HepG2 (cell line): ENCODE measurements at regions not wholly inside any gene's neighbourhood (a gene's known extent, or its start where the extent isn't known, plus 50 kb on each side); places are given as distances from the start of the nearest gene placed in this dataset.

Experiments used
- ATAC-seq: fragments of 200-7000 bp; cut with Tn5 transposase; 3 replicates; pipeline ENCODE4 v1.9.1; 2020; ENCODE audit warnings: mild to moderate bottlenecking, moderate library complexity
- BruUV-seq: library from RNA; stranded (reverse); fragments of 400-500 nt; replicated peaks from 2 replicates; lab custom pipeline; 2021; lab: Mats Ljungman, UMichigan
- CTCF ChIA-PET: fragments of 300-600 bp; formaldehyde crosslinking; extraction: SDS; loops from one replicate; lab custom pipeline; 2021; ENCODE audit warnings: low total read pairs, inconsistent platforms, low intra/inter-chr PET ratio; lab: Yijun Ruan, JAX
- POLR2A ChIA-PET: fragments of 350-600 bp; sonication (Branson Sonifier 250); formaldehyde crosslinking; loops from one replicate; lab custom pipeline; 2020; ENCODE audit warnings: antibody characterized with exemption, inconsistent platforms; lab: Yijun Ruan, JAX
- DNase-seq: peaks from one replicate; pipeline ENCODE4 v3.0.0-alpha.2; 2015; ENCODE audit warnings: low spot score
- FAIRE-seq: peaks from 3 replicates; lab custom pipeline; 2011; peaks lifted over from hg19 to GRCh38; lab: Jason Lieb, UNC
- H2AFZ ChIP-seq: one replicate; pipeline ENCODE4 v1.6.1; 2011; ENCODE audit warnings: low read length, inconsistent platforms
- H3K27ac ChIP-seq: fragments of 300-600 bp; 3 replicates; pipeline ENCODE4 v1.8.0; 2011; ENCODE audit warnings: mixed run types, mild to moderate bottlenecking, mixed read lengths, low read length, inconsistent platforms; ENCODE audit not compliant: insufficient read depth; ENCODE audit errors: extremely low read length
- H3K27me3 ChIP-seq, 2 experiments: fragments of 200-600 bp in 1 of 2; 2 replicates in 1 of 2; 3 replicates in 1 of 2; pipeline versions ENCODE4 v1.6.0 to v1.8.0; 2011; ENCODE audit warnings: low read length in 2 of 2, mild to moderate bottlenecking in 2 of 2, moderate library complexity in 2 of 2, inconsistent platforms in 1 of 2; ENCODE audit not compliant: insufficient read depth in 2 of 2, control insufficient read depth in 1 of 2
- H3K36me3 ChIP-seq, 2 experiments: fragments of 200-600 bp in 1 of 2; replicated peaks in 1 of 2; 2 replicates in 1 of 2; 3 replicates in 1 of 2; pipeline versions ENCODE4 v1.5.1 to v1.8.0; 2011; ENCODE audit warnings: low read length in 2 of 2, inconsistent platforms in 1 of 2; ENCODE audit not compliant: insufficient read depth in 2 of 2, control insufficient read depth in 1 of 2
- H3K4me1 ChIP-seq: 2 replicates; pipeline ENCODE4 v1.5.1; 2012; ENCODE audit warnings: low read length, inconsistent platforms; ENCODE audit not compliant: insufficient read depth
- H3K4me2 ChIP-seq: 2 replicates; pipeline ENCODE4 v1.6.0; 2011; ENCODE audit warnings: low read depth, low read length, inconsistent platforms
- H3K4me3 ChIP-seq, 3 experiments: fragments of 200-600 bp in 1 of 3; sonication (generic), shearing (Covaris generic) in 1 of 3; replicated peaks in 1 of 3; 2 replicates each; pipeline ENCODE4 v1.5.1; 2011 to 2016; ENCODE audit warnings: low read length in 3 of 3, inconsistent platforms in 2 of 3, low read depth in 2 of 3, mild to moderate bottlenecking in 2 of 3, control low read depth in 1 of 3, mixed read lengths in 1 of 3; ENCODE audit not compliant: insufficient read depth in 1 of 3
- H3K79me2 ChIP-seq: one replicate; pipeline ENCODE4 v1.6.1; 2011; ENCODE audit warnings: low read length, inconsistent platforms; ENCODE audit not compliant: insufficient read depth
- H3K9ac ChIP-seq: 2 replicates; pipeline ENCODE4 v1.6.0; 2011; ENCODE audit warnings: mild to moderate bottlenecking, low read depth, low read length, inconsistent platforms; ENCODE audit not compliant: insufficient read depth
- H3K9me3 ChIP-seq: 2 replicates; pipeline ENCODE4 v1.5.1; 2012; ENCODE audit warnings: mild to moderate bottlenecking, low read length
- H4K20me1 ChIP-seq: 2 replicates; pipeline ENCODE4 v1.6.0; 2011; ENCODE audit warnings: inconsistent platforms, mild to moderate bottlenecking, low read length, moderate library complexity; ENCODE audit not compliant: insufficient read depth
- BCL3 ChIP-seq: sonication (generic); formaldehyde crosslinking; IDR thresholded peaks from 2 replicates; pipeline ENCODE4 v1.5.1; 2020; ENCODE audit warnings: mild to moderate bottlenecking, missing genetic modification reagents, moderate library complexity
- CEBPB ChIP-seq: IDR thresholded peaks from 2 replicates; pipeline ENCODE4 v1.6.1; 2011; ENCODE audit warnings: low read depth, low read length, improper control_type of control experiment, borderline replicate concordance
- CREBL2 ChIP-seq: sonication (generic); formaldehyde crosslinking; IDR thresholded peaks from 2 replicates; pipeline ENCODE4 v1.8.1; 2023; ENCODE audit warnings: missing genetic modification reagents, mild to moderate bottlenecking, borderline replicate concordance
- SALL2 ChIP-seq: sonication (generic); formaldehyde crosslinking; IDR thresholded peaks from 2 replicates; pipeline ENCODE4 v1.8.1; 2023; ENCODE audit warnings: mild to moderate bottlenecking, missing genetic modification reagents, inconsistent platforms
- ZFP36 ChIP-seq: fragments of 150-350 bp; IDR thresholded peaks from 2 replicates; pipeline ENCODE4 v1.6.1; 2018; ENCODE audit warnings: borderline replicate concordance, low read length, low read depth; ENCODE audit not compliant: partially characterized antibody
- ZNF335 ChIP-seq: sonication (generic); formaldehyde crosslinking; IDR thresholded peaks from 2 replicates; pipeline ENCODE4 v1.4.0; 2020; ENCODE audit warnings: missing genetic modification reagents
- ZNF546 ChIP-seq: sonication (generic); formaldehyde crosslinking; conservative IDR thresholded peaks from 2 replicates; pipeline ENCODE4 v1.8.1; 2023; ENCODE audit warnings: mild to moderate bottlenecking, missing genetic modification reagents
- WGBS: methylation state at CpG from one replicate; pipeline ENCODE4 v1.1.6; 2017; ENCODE audit warnings: low lambda C conversion rate; 5-methylcytosine and 5-hydroxymethylcytosine counted together
- in situ Hi-C: cut with HindIII; loops from 2 replicates; pipeline ENCODE4 v1.10.0; 2017; ENCODE audit warnings: low pct_unique_long_range_greater_than_20kb; ENCODE audit not compliant: extremely low pct_ligation_motif_present
- intact Hi-C: fragments of 100-400 bp; cut with micrococcal nuclease; formaldehyde crosslinking; loops from one replicate; pipeline ENCODE4 v1.10.0; 2022; ENCODE audit not compliant: unreplicated experiment

GRCh38 chr15:61571026-61571425 is 341.9 kb upstream of the RORA start (continued):
- no peak for TF ChIP-seq BCL3 (CRISPR knock-in tag)
- no peak for TF ChIP-seq ZNF335
- no peak for TF ChIP-seq ZFP36
- TF ChIP-seq SALL2 (CRISPR knock-in tag): no peak

GRCh38 chr15:61564785-61565184 is 335.7 kb upstream of the RORA start:
- WGBS: 6% methylated on average over 3 of the region's 3 CpGs
- no peak for ATAC-seq

More at GRCh38 chr15:61564785-61565184, 335.7 kb upstream of the RORA start:
- Histone ChIP-seq H3K9me3 (no peaks in the 10 kb centered on the region), H4K20me1 (no peaks in the 10 kb centered on the region), H3K4me1 (no peaks in the 10 kb centered on the region), H3K4me2 (no peak overlapping the region)
- no peak for TF ChIP-seq ZNF546
- peak; percentile 22; the same call in 1 of the 2 replicates for TF ChIP-seq CEBPB
- no peak for TF ChIP-seq CREBL2 (CRISPR knock-in tag)
- TF ChIP-seq, all 625 proteins: peak for 1
- CTCF ChIA-PET: no interaction called here
- H3K36me3 ChIP-seq: no peaks in the 10 kb centered on the region
- FAIRE-seq: no peak
- POLR2A ChIA-PET: no interaction called here
- H3K27ac ChIP-seq: no peak overlapping the region
- BruUV-seq: no TSS peak
- no peak for DNase-seq
- no peaks in the 10 kb centered on the region for H3K79me2 ChIP-seq
- no peak overlapping the region for H2AFZ ChIP-seq
- H3K9ac ChIP-seq: no peak overlapping the region
- no peak overlapping the region for H3K4me3 ChIP-seq
- intact Hi-C loops: no loop called here
- in situ Hi-C loops: no loop called here
- H3K27me3 ChIP-seq: no peaks in the 10 kb centered on the region
